Hepatocyte (in vitro differentiated cells): ENCODE measurements at regions not wholly inside any gene's neighbourhood (a gene's known extent, or its start where the extent isn't known, plus 50 kb on each side); places are given as distances from the start of the nearest gene placed in this dataset.

Experiments
- DNase-seq: peaks from one replicate; pipeline ENCODE4 v3.0.0-alpha.2; 2016; ENCODE audit warnings: low spot score
- H2AFZ ChIP-seq: fragments of 200-600 bp; sonication (generic); 2 replicates; pipeline ENCODE4 v1.6.0; 2016; ENCODE audit warnings: antibody characterized with exemption, mild to moderate bottlenecking
- H3K27ac ChIP-seq: fragments of 200-600 bp; sonication (generic); 2 replicates; pipeline ENCODE4 v1.5.1; 2016; ENCODE audit warnings: mild to moderate bottlenecking
- H3K27me3 ChIP-seq: fragments of 200-600 bp; sonication (generic); 2 replicates; pipeline ENCODE4 v1.6.1; 2016
- H3K36me3 ChIP-seq: fragments of 200-600 bp; sonication (generic); replicated peaks from 2 replicates; pipeline ENCODE4 v1.5.1; 2016; ENCODE audit warnings: low read depth; ENCODE audit not compliant: insufficient read depth
- H3K4me1 ChIP-seq: fragments of 200-600 bp; sonication (generic); 2 replicates; pipeline ENCODE4 v1.5.1; 2016; ENCODE audit warnings: mild to moderate bottlenecking, moderate library complexity; ENCODE audit not compliant: insufficient read depth
- H3K4me2 ChIP-seq: fragments of 200-600 bp; sonication (generic); 2 replicates; pipeline ENCODE4 v1.6.0; 2016
- H3K4me3 ChIP-seq: fragments of 200-600 bp; sonication (generic); 2 replicates; pipeline ENCODE4 v1.5.1; 2016; ENCODE audit warnings: mild to moderate bottlenecking
- H3K79me2 ChIP-seq: fragments of 200-600 bp; sonication (generic); 2 replicates; pipeline ENCODE4 v1.6.0; 2017; ENCODE audit warnings: mild to moderate bottlenecking
- H3K9me2 ChIP-seq: fragments of 200-600 bp; sonication (generic); replicated peaks from 2 replicates; pipeline ENCODE4 v1.6.0; 2017; ENCODE audit warnings: mild to moderate bottlenecking; ENCODE audit not compliant: insufficient read depth
- H3K9me3 ChIP-seq: fragments of 200-600 bp; sonication (generic); 2 replicates; pipeline ENCODE4 v1.5.1; 2016; ENCODE audit warnings: low read depth, mild to moderate bottlenecking
- H4K20me1 ChIP-seq: fragments of 200-600 bp; sonication (generic); 2 replicates; pipeline ENCODE4 v1.6.0; 2016; ENCODE audit warnings: mild to moderate bottlenecking; ENCODE audit not compliant: insufficient read depth, poor library complexity, severe bottlenecking
- EZH2 ChIP-seq: fragments of 200-600 bp; sonication (generic); IDR thresholded peaks from 2 replicates; pipeline ENCODE4 v1.6.1; 2016; ENCODE audit warnings: antibody characterized with exemption, mild to moderate bottlenecking, borderline replicate concordance
- EZH2phosphoT487 ChIP-seq: fragments of 200-600 bp; sonication (generic); IDR thresholded peaks from one replicate; pipeline ENCODE4 v1.6.1; 2018; ENCODE audit warnings: antibody characterized with exemption, mild to moderate bottlenecking, low read depth, moderate library complexity; ENCODE audit not compliant: unreplicated experiment, severe bottlenecking
- WGBS: methylation state at CpG from one replicate; pipeline ENCODE4 v1.1.6; 2016; ENCODE audit warnings: low lambda C conversion rate; ENCODE audit errors: missing lambda C conversion rate; 5-methylcytosine and 5-hydroxymethylcytosine counted together
- TF ChIP-seq, protein P1 (sequence below): fragments of 200-600 bp; sonication (generic); IDR thresholded peaks from 2 replicates; pipeline ENCODE4 v1.5.1; 2016; ENCODE audit warnings: antibody characterized with exemption, mild to moderate bottlenecking; ENCODE audit not compliant: poor library complexity

DNA sequence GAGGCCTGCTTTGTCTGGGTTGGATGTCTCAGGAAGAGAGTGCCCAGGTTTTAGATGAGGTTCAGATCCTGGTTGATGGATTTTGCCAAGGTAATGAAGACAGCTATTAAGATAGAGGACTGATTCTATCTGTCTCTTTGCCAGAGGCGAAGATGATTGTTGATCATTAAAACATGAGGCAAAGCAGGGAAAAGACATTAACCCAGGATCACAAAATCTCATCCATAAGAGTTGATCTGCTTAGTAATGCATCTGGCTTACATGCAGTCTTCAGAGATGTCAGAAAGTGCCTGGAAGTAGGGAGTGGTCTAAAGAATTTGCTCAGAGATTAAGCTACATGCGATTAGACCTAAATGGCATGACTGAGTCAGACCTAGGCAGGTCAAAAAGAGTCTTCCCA is 229.6 kb upstream of the PLD5 start:
- 48% methylated on average over 2 of the region's 2 CpGs for WGBS
- no peaks in the 10 kb centered on the region for H4K20me1 ChIP-seq
- no peak overlapping the region for H3K27ac ChIP-seq
- DNase-seq: no peak
- H3K27me3 ChIP-seq: no peaks in the 10 kb centered on the region
- no peak overlapping the region for H3K4me2 ChIP-seq
- no peak overlapping the region for H3K4me3 ChIP-seq
- no peak for TF ChIP-seq EZH2phosphoT487
- TF ChIP-seq EZH2: no peak
- TF ChIP-seq, protein P1, sequence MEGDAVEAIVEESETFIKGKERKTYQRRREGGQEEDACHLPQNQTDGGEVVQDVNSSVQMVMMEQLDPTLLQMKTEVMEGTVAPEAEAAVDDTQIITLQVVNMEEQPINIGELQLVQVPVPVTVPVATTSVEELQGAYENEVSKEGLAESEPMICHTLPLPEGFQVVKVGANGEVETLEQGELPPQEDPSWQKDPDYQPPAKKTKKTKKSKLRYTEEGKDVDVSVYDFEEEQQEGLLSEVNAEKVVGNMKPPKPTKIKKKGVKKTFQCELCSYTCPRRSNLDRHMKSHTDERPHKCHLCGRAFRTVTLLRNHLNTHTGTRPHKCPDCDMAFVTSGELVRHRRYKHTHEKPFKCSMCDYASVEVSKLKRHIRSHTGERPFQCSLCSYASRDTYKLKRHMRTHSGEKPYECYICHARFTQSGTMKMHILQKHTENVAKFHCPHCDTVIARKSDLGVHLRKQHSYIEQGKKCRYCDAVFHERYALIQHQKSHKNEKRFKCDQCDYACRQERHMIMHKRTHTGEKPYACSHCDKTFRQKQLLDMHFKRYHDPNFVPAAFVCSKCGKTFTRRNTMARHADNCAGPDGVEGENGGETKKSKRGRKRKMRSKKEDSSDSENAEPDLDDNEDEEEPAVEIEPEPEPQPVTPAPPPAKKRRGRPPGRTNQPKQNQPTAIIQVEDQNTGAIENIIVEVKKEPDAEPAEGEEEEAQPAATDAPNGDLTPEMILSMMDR: no peak
- no peaks in the 10 kb centered on the region for H3K79me2 ChIP-seq
- H2AFZ ChIP-seq: no peak overlapping the region
- H3K9me2 ChIP-seq: no peaks in the 10 kb centered on the region
- H3K9me3 ChIP-seq: no peaks in the 10 kb centered on the region
- H3K36me3 ChIP-seq: no peaks in the 10 kb centered on the region
- H3K4me1 ChIP-seq: no peaks in the 10 kb centered on the region

GRCh38 chr1:242747233-242747632 is 222.7 kb upstream of the PLD5 start:
- no peak overlapping the region for H3K27ac ChIP-seq
- H3K36me3 ChIP-seq: no peaks in the 10 kb centered on the region
- 75% methylated on average over 5 of the region's 5 CpGs for WGBS
- TF ChIP-seq EZH2 (no peak), EZH2phosphoT487 (no peak)
- TF ChIP-seq, protein P1: no peak
- H3K4me2 ChIP-seq: no peak overlapping the region
- no peaks in the 10 kb centered on the region for H3K27me3 ChIP-seq
- H3K4me3 ChIP-seq: no peak overlapping the region
- H3K4me1 ChIP-seq: no peaks in the 10 kb centered on the region
- H4K20me1 ChIP-seq: no peaks in the 10 kb centered on the region
- no peaks in the 10 kb centered on the region for H3K9me2 ChIP-seq
- no peak for DNase-seq
- H3K9me3 ChIP-seq: no peaks in the 10 kb centered on the region
- no peak overlapping the region for H2AFZ ChIP-seq
- H3K79me2 ChIP-seq: no peaks in the 10 kb centered on the region

- no peaks in the 10 kb centered on the region for H3K4me1 ChIP-seq
- no peak for DNase-seq
Measured at GRCh38 chr1:242745079-242745478, 220.6 kb upstream of the PLD5 start.

More at GRCh38 chr1:242745079-242745478, 220.6 kb upstream of the PLD5 start:
- Histone ChIP-seq H3K36me3 (no peaks in the 10 kb centered on the region), H3K27ac (no peak overlapping the region), H3K79me2 (no peaks in the 10 kb centered on the region), H3K9me3 (no peaks in the 10 kb centered on the region), H2AFZ (no peak overlapping the region), H3K4me2 (no peak overlapping the region), H3K9me2 (no peaks in the 10 kb centered on the region), H3K27me3 (no peaks in the 10 kb centered on the region), H3K4me3 (no peak overlapping the region), H4K20me1 (no peaks in the 10 kb centered on the region)
- TF ChIP-seq, protein P1: no peak
- TF ChIP-seq EZH2phosphoT487: no peak
- no peak for TF ChIP-seq EZH2
- 38% methylated on average over 1 of the region's 1 CpG for WGBS
